Fibroblast of pulmonary artery (primary cell): ENCODE measurements at regions not wholly inside any gene's neighbourhood (a gene's known extent, or its start where the extent isn't known, plus 50 kb on each side); places are given as distances from the start of the nearest gene placed in this dataset.
"Not testable (repeated sequence)": the region's sequence is repeated elsewhere in the genome, so short reads cannot be mapped to it uniquely, and the experiment has no call there.

Experiments
- DNase-seq: peaks from one replicate; pipeline ENCODE4 v3.0.0-alpha.2; 2010; ENCODE audit warnings: low read depth
- H3K4me3 ChIP-seq: replicated peaks from 2 replicates; pipeline ENCODE4 v1.5.1; 2011; ENCODE audit warnings: low read depth, mild to moderate bottlenecking, control low read depth, low read length, moderate library complexity
- TF ChIP-seq, protein P1 (sequence below): IDR thresholded peaks from 2 replicates; pipeline ENCODE4 v1.5.1; 2011; ENCODE audit warnings: mild to moderate bottlenecking, control low read depth, low read length, inconsistent platforms; ENCODE audit errors: missing control alignments

DNA sequence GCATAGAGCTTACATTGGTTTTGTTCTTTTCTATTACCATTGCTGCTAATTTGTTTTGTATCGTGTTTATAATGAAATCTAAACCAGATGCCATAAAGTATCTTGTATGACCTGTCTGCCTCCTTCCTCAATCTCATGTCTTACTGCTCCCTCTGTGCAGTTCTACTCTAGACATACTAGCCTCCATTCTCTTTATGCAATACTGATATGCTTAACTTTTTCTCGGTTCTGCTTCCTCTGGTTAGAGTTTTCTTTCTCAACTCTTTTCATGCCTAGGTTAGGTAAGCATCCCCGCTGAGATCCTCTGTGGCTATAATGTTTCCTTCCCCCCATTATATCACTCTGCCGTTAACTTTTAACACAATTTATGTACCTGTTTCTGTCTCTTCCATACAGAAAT lies 852.3 kb downstream of the TRHDE start:
- no peak overlapping the region for H3K4me3 ChIP-seq
- DNase-seq, result no peak
- TF ChIP-seq, protein P1, sequence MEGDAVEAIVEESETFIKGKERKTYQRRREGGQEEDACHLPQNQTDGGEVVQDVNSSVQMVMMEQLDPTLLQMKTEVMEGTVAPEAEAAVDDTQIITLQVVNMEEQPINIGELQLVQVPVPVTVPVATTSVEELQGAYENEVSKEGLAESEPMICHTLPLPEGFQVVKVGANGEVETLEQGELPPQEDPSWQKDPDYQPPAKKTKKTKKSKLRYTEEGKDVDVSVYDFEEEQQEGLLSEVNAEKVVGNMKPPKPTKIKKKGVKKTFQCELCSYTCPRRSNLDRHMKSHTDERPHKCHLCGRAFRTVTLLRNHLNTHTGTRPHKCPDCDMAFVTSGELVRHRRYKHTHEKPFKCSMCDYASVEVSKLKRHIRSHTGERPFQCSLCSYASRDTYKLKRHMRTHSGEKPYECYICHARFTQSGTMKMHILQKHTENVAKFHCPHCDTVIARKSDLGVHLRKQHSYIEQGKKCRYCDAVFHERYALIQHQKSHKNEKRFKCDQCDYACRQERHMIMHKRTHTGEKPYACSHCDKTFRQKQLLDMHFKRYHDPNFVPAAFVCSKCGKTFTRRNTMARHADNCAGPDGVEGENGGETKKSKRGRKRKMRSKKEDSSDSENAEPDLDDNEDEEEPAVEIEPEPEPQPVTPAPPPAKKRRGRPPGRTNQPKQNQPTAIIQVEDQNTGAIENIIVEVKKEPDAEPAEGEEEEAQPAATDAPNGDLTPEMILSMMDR, result no peak

DNA sequence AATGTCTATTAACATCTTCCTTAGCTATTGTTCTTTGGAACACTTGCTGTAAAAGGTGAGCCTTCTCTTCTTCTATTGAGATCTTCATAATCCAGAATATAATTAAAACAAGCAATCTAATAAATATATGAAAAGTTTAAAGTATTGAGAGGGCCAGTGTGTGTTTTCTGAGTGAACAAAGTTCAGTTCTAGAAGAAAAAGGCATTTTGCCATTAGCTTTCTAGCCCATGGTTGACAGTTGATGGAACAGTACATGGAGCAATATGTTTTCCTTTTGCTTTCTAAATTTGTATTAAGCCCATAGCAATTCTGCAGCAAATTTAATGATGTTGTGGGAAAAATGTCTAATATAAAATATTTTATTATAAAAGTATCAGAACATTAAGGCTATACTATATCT lies 853.0 kb downstream of the TRHDE start:
- TF ChIP-seq, protein P1, result no peak
- DNase-seq, result no peak
- no peak overlapping the region for H3K4me3 ChIP-seq

DNA sequence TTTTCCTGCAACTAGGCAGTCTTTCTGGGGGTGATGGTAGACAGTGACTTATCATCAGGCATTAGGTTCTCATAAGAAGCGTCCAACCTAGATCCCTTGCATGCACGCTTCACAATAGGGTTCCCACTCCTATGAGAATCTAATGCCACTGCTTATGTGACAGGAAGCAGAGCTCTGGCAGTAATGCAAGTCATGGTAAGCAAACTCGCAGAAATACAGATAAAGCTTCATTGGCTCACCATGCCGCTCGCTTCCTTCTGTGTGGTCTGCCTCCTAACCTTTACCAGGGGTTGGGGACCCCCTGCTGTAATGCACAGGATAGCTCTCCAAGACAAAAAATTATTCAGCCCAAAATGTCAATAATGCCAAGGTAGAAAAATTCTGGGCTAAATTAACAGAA lies 864.2 kb downstream of the TRHDE start:
- DNase-seq, result no peak
- H3K4me3 ChIP-seq, result no peak overlapping the region
- TF ChIP-seq, protein P1, result no peak

DNA sequence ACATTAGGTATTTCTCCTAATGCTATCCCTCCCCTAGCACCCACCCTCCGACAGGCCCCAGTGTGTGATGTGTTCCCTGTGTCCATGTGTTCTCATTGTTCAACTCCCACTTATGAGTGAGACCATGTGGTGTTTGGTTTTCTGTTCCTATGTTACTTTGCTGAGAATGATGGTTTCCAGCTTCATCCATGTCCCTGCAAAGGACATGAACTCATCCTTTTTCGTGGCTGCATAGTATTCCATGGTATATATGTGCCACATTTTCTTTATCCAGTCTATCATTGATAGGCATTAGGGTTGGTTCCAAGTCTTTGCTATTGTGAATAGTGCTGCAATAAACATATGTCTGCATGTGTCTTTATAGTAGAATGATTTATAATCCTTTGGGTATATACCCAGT lies 867.5 kb downstream of the TRHDE start:
- not testable (repeated sequence) for DNase-seq, H3K4me3 ChIP-seq

DNA sequence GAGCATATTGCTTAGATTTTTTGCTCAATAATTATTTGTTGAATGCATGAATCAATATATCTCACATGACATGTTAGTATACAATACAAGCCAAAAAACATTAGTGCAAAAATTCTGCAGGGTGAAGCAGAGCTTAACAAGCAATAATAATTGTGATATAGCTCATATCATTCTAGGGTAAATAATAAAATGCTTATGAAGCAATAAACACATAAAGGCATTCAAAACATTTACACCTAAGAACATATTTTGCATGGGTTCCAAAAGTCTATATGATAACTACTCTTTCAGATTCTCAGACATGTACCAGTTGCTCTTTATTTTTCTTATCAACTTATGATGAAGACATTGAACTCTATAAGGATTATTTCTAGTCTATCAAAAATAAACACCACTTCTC lies 886.2 kb downstream of the TRHDE start:
- H3K4me3 ChIP-seq, result no peak overlapping the region
- TF ChIP-seq, protein P1, result no peak
- no peak for DNase-seq

DNA sequence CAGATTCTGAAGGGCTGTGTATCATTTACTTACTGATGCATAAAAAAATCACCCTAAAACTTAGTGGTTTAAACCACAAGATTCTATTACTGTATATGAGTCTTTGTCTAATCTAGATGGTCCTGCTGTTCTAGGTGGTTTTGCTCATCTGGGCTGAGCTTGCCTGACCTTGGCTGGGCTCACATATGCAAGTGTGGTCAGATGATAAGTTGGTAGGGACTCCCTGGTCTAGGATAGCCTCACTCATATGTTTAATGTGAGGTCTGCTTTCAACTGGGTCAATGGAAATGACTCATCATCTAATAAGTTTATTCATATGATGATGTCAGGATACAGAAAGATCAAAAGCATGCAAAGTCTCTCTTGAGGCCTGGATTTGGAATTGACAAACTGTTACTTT lies 887.8 kb downstream of the TRHDE start:
- H3K4me3 ChIP-seq, result no peak overlapping the region

GRCh38 chr12:73161970-73162369 lies 889.8 kb downstream of the TRHDE start:
- no peak for DNase-seq
- TF ChIP-seq, protein P1, result no peak
- H3K4me3 ChIP-seq, result no peak overlapping the region

More for the DNA sequence above, 887.8 kb downstream of the TRHDE start:
- no peak for DNase-seq
- TF ChIP-seq, protein P1, result no peak

- no peak overlapping the region for H3K4me3 ChIP-seq
- TF ChIP-seq, protein P1, result no peak
- DNase-seq, result no peak
Observed at GRCh38 chr12:73180734-73181133, 908.6 kb downstream of the TRHDE start.
